ENCODE measurements at regions not wholly inside any gene's neighbourhood (a gene's known extent, or its start where the extent isn't known, plus 50 kb on each side); places are given as distances from the start of the nearest gene placed in this dataset.

GRCh38 chr7:119271147-119271779 lies 1001.7 kb upstream of the KCND2 start:
- H3K9me2 ChIP-seq (replicated peaks; ENCODE audit: control insufficient read depth, low read length) = no peaks in the 10 kb centered on the region
- H3K36me3 ChIP-seq (ENCODE audit: control insufficient read depth, low read length) = no peaks in the 10 kb centered on the region
- no peak for TF ChIP-seq EZH2phosphoT487 (IDR thresholded peaks at IDR 0.05; ENCODE audit: borderline replicate concordance, low read length)
- TF ChIP-seq CTCF (IDR thresholded peaks at IDR 0.05; ENCODE audit: low read depth, low read length, poor library complexity, severe bottlenecking) = no peak
- H3K27ac ChIP-seq (ENCODE audit: low read depth, low read length) = no peak overlapping the region
- H3K27me3 ChIP-seq (ENCODE audit: control insufficient read depth, low read length) = no peaks in the 10 kb centered on the region
- H3F3A ChIP-seq (ENCODE audit: control insufficient read depth, insufficient read depth) = no peaks in the 10 kb centered on the region
- H4K20me1 ChIP-seq (ENCODE audit: control insufficient read depth, insufficient read depth, low read depth, low read length) = no peaks in the 10 kb centered on the region
- no peak overlapping the region for H3K4me2 ChIP-seq (ENCODE audit: low read length)
- H3K79me2 ChIP-seq (ENCODE audit: control insufficient read depth, low read length) = no peaks in the 10 kb centered on the region
- H3K4me1 ChIP-seq (ENCODE audit: control insufficient read depth, low read length) = no peaks in the 10 kb centered on the region
- H3K4me3 ChIP-seq (ENCODE audit: low read length) = no peak overlapping the region
- H3K9me3 ChIP-seq (ENCODE audit: control insufficient read depth, insufficient read depth, low read length) = no peaks in the 10 kb centered on the region

DNA sequence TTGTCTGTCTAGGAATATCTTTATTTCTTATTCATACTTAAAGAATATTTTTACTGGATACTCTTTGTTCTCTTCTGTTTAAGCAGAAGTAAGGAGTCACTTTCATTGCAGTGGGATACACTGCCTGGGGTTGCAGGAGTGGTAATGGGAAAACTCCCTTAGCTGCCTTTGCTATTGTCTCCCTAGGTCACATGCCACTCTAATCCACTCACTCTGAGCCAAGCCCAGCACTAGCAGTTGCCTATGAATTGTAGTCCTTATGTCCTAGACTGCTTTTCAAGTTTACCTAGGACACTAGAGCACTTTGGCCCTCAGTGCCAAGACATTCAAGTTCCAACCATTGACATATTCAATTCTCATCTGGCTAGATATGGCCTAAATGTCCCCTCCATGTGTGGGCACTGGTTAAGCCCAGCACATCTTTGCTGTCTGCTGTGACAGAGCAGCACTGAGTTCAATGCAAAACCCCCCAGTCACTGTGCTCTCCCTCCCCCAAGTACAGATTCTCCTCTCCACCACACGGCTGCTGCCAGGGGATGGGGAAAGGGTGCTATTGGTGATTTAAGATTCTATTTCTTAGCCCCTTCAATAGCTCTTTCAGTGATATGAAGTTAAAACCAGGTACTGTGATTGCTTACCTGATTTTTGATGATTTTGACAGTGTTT lies 991.7 kb upstream of the KCND2 start:
- Histone ChIP-seq H3K27me3 (ENCODE audit: control insufficient read depth, low read length) (no peaks in the 10 kb centered on the region), H3K4me1 (ENCODE audit: control insufficient read depth, low read length) (no peaks in the 10 kb centered on the region), H3K4me2 (ENCODE audit: low read length) (no peak overlapping the region), H3K36me3 (ENCODE audit: control insufficient read depth, low read length) (no peaks in the 10 kb centered on the region), H3K9me2 (replicated peaks; ENCODE audit: control insufficient read depth, low read length) (no peaks in the 10 kb centered on the region), H3K27ac (ENCODE audit: low read depth, low read length) (no peak overlapping the region), H3K9me3 (ENCODE audit: control insufficient read depth, insufficient read depth, low read length) (no peaks in the 10 kb centered on the region), H3F3A (ENCODE audit: control insufficient read depth, insufficient read depth) (no peaks in the 10 kb centered on the region), H3K4me3 (ENCODE audit: low read length) (no peak overlapping the region), H4K20me1 (ENCODE audit: control insufficient read depth, insufficient read depth, low read depth, low read length) (no peaks in the 10 kb centered on the region), H3K79me2 (ENCODE audit: control insufficient read depth, low read length) (no peaks in the 10 kb centered on the region)
- TF ChIP-seq CTCF (IDR thresholded peaks at IDR 0.05; ENCODE audit: low read depth, low read length, poor library complexity, severe bottlenecking) = no peak
- TF ChIP-seq EZH2phosphoT487 (IDR thresholded peaks at IDR 0.05; ENCODE audit: borderline replicate concordance, low read length) = no peak

- Histone ChIP-seq H3K9me3 (ENCODE audit: control insufficient read depth, insufficient read depth, low read length) (no peaks in the 10 kb centered on the region), H3K27me3 (ENCODE audit: control insufficient read depth, low read length) (no peaks in the 10 kb centered on the region), H3K36me3 (ENCODE audit: control insufficient read depth, low read length) (no peaks in the 10 kb centered on the region), H3K9me2 (replicated peaks; ENCODE audit: control insufficient read depth, low read length) (no peaks in the 10 kb centered on the region), H3K4me1 (ENCODE audit: control insufficient read depth, low read length) (no peaks in the 10 kb centered on the region), H3F3A (ENCODE audit: control insufficient read depth, insufficient read depth) (no peaks in the 10 kb centered on the region), H3K79me2 (ENCODE audit: control insufficient read depth, low read length) (no peaks in the 10 kb centered on the region), H3K4me2 (ENCODE audit: low read length) (no peak overlapping the region), H3K4me3 (ENCODE audit: low read length) (no peak overlapping the region), H4K20me1 (ENCODE audit: control insufficient read depth, insufficient read depth, low read depth, low read length) (no peaks in the 10 kb centered on the region), H3K27ac (ENCODE audit: low read depth, low read length) (no peak overlapping the region)
- TF ChIP-seq EZH2phosphoT487 (IDR thresholded peaks at IDR 0.05; ENCODE audit: borderline replicate concordance, low read length) (no peak), CTCF (IDR thresholded peaks at IDR 0.05; ENCODE audit: low read depth, low read length, poor library complexity, severe bottlenecking) (no peak)
Observed at GRCh38 chr7:119283353-119283752, 989.6 kb upstream of the KCND2 start.

Data from DOHH2 (cell line).